Effector CD8-positive, alpha-beta T cell (primary cell): ENCODE measurements at regions not wholly inside any gene's neighbourhood (a gene's known extent, or its start where the extent isn't known, plus 50 kb on each side); places are given as distances from the start of the nearest gene placed in this dataset.
"Not testable (repeated sequence)": the region's sequence is repeated elsewhere in the genome, so short reads cannot be mapped to it uniquely, and the experiment has no call there.

Experiments
- DNase-seq: peaks from one replicate; lab custom pipeline; 2025; lab: John Stamatoyannopoulos, UW

DNA sequence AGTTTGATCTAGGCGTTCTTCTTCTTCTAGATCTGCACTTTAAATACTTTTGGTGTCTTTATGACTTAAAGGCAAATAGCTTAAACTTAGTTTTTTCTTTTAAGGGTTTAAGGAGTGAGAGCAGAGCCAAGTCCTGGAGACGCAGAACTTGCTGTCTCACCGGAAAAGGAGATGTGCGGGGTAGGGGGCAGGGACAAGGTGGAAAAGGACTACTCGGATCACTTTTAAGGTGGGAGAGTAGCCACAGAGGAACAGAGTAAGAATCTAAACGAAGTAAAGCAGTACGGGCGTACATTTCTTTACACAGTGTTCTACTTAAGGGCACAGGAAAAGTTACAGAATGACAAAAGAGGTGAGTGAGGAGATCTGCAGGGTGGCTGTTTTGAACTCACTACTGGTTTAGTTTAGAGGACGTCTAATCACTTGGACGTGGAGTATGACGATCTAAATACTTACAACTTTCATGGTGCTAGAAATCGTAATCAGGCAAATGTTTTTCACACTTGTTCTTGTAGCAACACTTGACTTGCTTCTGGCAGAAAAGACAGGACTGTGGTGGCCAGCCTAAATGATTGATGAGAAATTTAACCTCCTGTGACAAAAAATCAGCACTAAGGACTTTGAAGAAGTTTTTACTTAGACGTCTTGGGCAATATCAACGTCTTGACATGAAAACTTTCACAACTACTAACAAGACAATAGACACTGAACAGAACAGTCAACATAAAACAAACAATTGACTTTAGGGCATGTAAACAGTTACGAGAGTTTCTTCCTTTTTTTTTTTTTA is 127.0 kb downstream of the ART5 start:
- DNase-seq, result not testable (repeated sequence)

DNA sequence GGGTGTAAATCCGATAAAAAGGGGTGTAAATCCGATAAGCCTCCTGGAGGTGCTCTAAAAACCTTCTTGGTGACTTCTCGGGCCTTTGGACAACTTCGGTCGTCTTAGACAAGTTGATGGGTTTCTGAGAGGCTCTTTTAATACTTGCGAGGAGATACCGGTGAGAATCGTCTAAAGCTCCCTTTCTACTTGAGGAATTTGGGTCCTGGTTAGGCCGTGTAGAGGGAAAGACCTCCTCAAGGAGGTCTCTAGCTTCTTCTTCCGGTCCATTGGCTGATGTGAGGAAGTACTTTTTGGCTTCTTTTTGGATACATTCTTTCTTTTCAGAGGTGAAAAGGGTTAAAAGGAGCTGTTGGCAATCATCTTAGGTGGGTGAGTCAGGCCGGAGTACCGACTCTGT is 128.5 kb downstream of the ART5 start:
- DNase-seq, result not testable (repeated sequence)

DNA sequence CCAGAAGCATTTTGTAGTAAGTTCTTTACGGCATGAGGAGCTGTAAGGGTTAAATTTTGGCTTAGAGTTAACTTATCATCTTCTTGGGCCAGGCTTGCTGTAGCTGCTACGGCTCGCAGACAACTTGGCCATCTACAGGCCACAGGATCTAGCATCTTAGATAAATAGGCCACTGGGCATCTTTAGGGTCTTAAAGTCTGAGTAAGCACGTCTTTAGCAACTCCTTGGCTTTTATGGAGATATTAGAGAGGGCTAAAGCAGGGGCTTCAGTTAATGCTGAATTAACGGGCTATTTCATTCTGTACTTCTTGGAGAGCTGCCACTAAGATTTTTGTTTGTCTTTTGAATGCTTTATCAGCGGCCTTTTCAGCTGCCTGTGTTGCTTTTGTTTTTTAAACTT is 129.0 kb downstream of the ART5 start:
- not testable (repeated sequence) for DNase-seq

DNA sequence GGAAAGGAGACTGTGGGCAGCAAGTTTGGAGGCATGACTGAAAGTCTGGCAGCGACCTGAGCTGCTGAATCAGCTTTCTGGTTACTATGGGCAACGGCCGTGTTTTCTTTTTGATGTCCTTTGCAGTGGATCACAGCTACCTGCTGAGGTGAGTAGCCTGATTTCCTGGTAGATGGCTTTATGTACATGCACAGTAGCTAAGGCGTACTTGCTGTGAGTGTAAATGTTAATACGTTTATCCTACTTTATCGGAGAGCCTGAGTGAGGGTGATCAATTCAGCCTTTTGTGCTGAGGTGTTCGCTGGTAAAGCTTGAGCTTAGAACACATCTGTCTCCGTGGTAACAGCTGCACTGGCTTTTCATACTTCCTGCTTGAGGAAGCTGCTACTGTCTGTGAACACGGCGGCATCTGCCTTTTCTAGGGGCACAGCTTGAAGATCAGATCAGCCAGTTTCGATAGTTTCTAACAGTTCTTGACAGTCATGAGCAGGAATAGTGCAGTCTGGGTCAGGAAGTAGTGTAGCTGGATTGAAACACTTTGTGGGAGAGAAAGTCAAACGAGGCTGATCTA is 129.6 kb downstream of the ART5 start:
- DNase-seq, result not testable (repeated sequence)

DNA sequence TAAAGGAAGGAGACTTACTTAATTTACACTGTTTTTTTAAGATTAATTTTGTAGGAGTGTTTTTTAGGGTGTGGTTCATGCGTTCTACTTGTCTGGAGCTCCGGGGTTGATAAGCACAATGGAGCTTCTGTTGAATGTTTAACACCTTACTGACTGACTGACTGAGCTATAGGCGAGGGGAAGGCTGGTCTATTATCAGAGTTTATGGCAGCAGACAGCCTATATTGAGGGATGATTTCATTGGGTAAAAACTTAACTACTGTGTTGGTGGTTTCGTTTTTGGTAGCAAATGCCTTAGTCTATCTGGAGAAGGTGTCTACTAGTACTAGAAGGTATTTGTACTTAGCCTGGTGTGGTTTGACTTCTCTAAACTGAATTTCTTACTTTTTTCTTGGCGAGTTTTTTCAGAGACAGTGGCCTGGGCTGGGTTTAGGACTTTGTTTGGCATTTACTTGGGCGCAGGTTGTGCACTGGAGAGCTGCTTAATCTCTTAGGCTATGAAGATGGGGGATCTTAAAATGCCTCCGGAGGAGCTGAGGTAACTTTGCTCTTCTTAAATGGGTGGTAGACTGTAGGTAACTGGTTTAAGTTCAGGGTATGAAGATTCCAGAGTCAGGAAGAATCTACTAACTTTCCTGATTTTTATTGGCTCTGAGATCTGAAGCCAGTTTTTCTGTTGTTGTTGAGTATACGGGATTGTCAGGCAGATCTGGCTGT is 130.2 kb downstream of the ART5 start:
- not testable (repeated sequence) for DNase-seq

DNA sequence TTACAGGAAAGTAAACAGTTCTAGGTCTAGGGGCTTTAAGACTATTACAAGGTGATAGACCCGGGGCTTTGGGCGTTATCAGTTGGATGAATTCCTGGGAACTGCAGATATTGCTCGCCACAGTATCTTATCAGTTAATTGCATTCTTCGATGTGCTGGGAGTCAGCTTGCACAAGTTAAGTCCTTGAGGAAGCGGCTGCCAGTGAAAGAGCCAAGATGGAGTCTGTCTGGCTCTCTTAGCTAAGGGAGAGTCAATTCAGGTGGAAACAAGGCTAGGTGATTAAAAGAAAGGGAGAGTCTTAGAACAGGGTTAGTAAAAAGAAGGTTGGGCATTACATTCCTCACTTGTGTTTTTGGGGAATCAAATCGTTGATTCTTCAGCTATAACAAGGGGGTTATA is 130.6 kb upstream of the ZNF195 start:
- DNase-seq, result not testable (repeated sequence)

DNA sequence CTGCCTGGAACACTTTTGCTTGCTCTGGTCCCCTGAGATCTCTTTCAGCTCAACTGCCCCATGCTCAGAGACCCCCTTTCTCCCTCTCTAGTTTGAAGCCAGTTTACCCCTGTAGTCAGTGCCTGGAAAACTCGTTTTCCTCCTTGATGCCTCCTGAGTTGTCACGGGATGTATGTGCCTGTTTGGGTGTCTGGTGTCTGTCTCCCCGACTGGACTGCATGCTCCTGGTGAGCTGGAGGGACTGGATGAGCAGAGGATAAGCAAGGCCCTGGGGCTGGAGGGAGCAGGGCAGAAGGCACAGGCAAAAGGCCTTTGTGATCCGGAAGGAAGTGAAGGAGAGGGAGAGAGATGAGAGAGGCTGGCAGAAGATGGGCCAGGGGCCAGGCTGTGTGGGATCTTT is 120.3 kb upstream of the ZNF195 start:
- DNase-seq, result not testable (repeated sequence)

DNA sequence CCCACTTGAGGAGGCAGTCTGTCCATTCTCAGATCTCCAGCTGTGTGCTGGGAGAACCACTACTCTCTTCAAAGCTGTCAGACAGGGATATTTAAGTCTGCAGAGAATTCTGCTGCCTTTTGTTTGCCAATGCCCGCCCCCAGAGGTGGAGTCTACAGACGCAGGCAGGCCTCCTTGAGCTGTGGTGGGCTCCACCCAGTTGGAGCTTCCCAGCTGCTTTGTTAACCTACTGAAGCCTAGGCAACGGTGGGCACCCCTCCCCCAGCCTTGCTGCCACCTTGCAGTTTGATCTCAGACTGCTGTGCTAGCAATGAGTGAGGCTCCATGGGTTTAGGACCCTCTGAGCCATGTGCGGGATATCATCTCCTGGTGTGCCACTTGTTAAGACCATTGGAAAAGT is 119.4 kb upstream of the ZNF195 start:
- not testable (repeated sequence) for DNase-seq

DNA sequence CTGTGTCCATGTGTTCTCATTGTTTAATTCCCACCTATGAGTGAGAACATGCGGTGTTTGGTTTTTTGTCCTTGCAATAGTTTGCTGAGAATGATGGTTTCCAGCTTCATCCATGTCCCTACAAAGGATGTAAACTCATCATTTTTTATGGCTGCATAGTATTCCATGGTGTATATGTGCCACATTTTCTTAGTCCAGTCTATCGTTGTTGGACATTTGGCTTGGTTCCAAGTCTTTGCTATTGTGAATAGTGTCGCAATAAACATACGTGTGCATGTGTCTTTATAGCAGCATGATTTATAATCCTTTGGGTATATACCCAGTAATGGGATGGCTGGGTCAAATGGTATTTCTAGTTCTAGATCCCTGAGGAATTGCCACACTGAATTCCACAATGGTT is 114.2 kb upstream of the ZNF195 start:
- not testable (repeated sequence) for DNase-seq

DNA sequence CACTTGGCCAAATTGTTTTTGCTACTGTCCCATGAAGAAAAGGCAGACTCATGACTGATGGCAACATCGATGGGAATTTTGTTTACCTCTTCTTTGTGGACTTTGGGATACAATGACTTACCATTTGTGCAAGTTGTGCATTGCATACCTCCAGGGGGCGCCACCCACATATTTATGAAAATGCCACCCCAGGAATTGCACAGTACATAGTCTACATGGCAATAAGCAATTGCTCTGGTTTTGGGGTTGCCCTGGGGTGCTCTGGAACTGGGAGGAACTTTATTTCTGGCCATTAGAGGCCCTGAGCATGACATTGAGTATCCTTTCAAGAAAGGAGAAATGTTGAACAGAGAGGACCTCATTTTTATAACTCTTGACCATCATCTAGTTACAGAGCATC is 109.1 kb upstream of the ZNF195 start:
- not testable (repeated sequence) for DNase-seq

DNA sequence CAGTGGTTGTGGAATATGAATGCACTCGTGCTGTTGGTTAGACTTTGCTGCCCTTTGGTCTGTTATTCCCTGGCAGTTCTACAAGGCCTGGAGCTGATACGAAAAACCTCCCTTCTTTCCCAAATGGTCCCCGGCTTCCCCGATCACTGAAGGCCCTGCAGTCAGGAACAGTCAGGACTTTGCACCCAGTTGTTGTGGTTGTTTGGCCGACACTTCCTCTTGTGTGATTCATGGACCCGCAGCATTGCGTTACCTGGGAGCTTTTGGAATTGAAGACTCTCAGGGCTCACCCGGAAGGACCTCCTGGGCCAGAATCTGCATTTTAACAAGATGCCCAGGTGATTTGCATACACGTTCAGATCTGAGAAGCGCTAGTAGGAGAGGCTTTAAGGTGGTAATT is 106.8 kb upstream of the ZNF195 start:
- not testable (repeated sequence) for DNase-seq

DNA sequence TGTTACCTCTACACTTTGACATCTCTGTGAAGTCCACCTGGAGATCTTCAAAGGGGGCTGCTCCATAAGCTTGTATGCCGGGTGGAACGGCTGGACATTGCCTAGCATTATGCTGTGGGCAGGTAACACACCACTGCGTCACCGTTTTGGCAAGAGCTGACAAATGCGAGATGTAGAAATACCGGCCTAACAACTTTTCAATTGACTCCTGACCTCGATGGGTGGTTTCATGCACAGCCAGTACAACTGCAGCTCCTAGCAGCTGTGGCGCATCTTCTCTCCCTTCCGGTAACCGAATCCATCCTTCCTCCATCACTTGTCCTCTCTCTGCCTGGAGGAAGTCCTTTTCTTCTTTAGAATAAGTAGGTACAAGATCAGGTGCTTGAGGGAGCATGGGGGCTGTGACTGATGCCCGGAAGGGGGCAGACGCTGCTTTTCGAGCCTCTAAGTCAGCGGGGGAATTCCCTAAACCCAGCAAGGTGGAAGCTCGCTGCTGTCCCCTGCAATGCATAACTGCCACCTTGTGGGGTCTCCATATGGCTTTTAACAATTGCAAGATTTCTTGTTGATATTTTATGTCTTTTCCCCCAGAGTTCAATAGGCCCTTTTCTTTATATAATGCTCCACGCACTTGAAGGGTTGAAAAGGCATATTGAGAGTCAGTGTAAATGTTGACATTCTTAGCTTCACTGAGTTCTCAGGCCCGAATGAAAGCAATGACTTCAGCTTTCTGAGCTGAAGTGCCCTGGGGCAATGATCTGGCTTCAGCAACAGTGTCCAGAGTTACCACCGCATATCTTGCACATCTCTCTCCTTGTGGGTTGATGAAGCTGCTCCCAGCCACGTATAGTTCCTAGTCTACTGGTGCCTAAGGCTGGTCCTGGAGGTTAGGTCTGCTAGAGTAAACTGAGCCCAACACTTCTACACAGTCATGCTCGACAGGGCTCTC is 98.3 kb upstream of the ZNF195 start:
- DNase-seq, result not testable (repeated sequence)

DNA sequence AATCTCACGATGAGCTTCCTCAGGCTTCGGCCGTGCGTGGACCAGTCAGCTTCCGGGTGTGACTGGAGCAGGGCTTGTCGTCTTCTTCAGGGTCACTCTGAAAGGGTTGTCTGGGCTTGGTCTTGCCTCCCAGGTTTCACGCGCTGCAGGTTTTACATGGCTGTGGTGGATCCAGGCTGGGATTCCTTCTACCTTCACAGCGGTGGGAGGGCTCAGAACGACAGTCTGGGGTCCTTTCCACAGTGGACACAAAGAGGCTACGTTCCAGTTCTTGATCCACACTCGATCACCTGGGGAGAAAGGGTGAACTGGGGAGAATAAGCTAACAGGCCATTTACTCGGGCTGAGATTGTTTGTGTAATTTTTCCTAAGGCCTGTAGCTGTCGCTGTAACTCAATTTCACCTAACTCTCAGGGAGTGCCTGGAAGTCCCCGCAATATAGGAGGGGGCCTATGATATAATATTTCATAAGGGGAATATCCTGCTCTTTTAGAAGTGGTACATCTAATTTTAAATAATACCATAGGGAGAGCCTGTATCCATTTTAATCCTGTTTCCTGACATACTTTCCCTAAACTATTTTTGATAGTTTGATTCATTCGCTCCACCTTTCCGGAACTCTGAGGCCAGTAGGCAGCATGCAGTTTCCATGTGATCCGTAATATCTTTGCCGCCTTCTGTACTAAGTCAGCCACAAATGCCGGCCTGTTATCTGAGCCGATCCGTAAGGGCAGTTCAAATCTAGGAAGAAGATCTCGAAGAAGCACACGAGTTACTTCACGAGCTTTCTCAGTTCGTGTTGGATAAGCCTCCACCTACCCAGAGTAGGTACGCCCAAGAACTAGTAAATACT is 97.4 kb upstream of the ZNF195 start:
- not testable (repeated sequence) for DNase-seq

DNA sequence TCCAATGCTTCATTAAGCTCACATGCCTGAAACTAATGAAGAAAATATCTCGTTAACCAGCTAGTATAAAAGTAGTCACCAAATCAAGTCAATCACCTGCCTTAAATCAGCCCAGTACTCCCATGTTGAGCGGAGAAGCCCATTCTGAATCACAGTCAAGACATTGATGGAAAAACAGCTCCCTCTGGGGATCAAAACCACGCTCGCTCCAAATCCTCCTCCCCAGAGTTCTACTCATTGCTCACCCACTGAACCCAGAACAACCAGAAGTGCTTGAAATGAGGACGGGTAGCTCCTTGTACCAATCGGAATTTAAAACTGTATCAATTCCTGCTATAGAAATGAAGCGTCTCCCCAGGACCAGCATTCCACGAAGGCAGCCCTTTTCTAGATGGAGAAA is 90.0 kb upstream of the ZNF195 start:
- not testable (repeated sequence) for DNase-seq

DNA sequence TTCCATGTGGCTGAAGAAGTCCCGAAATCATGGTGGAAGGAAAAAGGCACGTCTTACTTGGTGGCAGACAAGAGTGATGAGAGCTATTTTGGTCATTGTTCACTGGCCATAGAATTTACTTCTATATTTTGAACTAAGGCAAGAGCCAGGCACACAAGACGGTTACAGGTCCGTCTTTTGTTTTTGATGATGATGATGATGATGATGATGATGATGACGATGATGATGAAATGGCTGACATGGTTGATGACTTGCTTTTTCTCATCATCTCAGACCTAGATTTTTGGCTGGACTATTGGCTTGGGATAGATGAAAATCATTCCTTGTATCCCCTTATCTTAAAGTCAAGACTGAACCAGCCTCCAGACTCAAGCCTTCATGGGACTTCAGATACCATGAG is 88.7 kb upstream of the ZNF195 start:
- not testable (repeated sequence) for DNase-seq

DNA sequence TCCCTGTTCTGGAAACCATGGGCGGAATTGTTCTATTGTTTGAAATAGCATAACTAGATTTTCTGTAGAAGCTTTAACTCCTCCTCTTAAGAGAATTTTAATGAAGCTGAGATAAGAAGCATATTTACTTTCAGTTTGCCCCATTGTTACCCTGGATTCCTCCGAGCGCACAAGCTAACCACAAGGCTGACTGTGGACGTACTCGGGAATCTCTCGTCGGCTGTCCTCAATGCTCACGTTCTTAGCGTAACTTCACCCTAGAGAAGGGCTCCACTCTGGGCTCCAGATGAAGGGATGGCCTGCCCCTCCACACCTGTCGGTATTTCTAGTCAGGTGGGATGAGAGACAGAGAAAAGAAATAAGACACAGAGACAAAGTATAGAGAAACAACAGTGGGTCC is 76.7 kb upstream of the ZNF195 start:
- DNase-seq, result not testable (repeated sequence)

DNA sequence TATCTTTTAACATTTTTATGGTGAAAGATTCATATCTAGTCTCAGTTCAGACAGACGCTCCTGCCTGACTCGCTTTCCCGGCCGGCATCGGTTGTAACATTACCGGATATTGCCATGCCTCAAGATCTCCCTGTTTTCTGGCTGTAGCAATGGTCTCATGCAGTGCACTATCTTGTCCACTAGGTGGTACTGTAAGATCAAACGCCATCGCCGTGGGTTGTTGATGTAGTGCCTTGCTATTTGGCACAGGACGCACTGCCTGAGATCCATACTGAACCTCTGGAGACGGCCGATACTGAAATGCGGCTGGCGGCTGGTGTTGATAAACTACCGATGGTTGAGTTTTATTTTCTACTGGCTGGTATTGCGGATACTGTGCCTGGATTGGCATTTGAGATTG is 75.9 kb upstream of the ZNF195 start:
- DNase-seq, result peak; percentile 12

DNA sequence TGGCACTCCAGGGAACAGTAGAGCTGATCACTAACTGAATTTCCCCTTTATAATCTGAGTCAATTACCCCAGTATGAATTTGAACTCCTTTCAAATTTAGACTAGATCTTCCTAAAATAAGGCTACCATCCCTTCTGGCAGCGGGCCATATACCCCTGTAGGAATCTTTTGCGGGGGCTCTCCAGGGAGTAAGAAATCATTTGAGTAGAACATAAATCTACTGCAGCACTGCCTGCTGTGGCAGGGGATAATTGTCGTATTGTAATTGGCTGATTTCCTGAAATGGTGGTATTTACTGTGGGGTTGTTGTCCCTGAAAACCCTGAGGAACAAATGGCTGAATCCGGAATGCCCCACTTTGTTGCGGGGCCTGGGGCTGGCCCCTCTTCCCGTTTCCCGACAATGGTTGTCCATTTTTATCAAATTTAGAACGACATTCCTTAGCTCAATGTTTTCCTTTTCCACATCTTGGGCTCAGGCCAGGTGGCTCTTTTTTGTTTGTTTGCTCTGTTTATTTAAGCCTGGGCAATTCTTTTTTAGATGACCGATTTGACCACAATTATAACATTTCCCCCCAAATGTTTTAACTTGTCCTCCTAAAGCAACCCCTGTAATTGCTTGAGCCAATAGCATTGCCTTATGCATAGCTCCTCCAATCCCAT is 74.8 kb upstream of the ZNF195 start:
- not testable (repeated sequence) for DNase-seq

DNA sequence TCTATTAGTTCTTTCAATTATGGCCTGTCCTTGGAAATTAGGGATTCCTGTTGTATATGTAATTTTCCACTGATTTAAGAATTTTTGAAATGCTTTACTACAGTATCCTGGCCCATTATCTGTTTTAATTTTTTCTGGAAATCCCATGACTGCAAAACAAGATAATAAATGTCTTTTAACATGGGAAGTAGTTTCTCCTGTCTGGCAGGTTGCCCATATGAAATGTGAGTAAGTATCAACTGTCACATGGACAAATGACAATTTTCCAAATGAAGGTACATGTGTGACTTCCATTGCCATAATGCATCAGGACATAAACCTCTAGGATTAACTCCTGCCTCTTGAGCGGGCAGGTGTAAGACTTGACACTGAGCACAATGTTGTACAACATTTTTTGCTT is 71.9 kb upstream of the ZNF195 start:
- DNase-seq, result not testable (repeated sequence)

DNA sequence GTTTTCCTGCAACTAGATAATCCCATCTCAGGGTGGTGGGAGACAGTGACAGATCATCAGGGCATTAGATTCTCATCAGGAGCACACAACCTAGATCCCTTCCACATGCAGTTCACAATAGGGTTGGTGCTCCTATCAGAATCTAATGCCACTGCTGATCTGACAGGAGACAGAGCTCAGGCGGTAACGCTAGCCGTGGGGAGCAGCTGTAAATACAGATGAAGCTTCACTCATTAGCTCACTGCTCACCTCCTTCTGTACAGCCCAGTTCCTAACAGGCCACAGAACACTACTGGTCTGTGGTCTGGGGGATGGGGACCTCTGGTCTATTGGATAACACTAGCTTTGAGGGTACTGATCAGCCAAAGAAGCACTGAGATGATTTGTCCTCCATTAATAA is 66.6 kb upstream of the ZNF195 start:
- not testable (repeated sequence) for DNase-seq
